KMS-11 (cell line): ENCODE measurements at regions not wholly inside any gene's neighbourhood (a gene's known extent, or its start where the extent isn't known, plus 50 kb on each side); places are given as distances from the start of the nearest gene placed in this dataset.

Experiments
- H2AFZ ChIP-seq: fragments of 200-600 bp; sonication (generic); 2 replicates; pipeline ENCODE4 v1.6.1; 2016; ENCODE audit warnings: antibody characterized with exemption, mixed run types, low read depth
- H3K27ac ChIP-seq: fragments of 200-600 bp; sonication (generic); 2 replicates; pipeline ENCODE4 v1.6.1; 2016; ENCODE audit warnings: mild to moderate bottlenecking, mixed run types
- H3K27me3 ChIP-seq: fragments of 200-600 bp; sonication (generic); 2 replicates; pipeline ENCODE4 v1.6.1; 2017; ENCODE audit warnings: mild to moderate bottlenecking, low read depth, mixed run types, moderate library complexity; ENCODE audit not compliant: insufficient read depth
- H3K36me3 ChIP-seq: fragments of 200-600 bp; sonication (generic); 2 replicates; pipeline ENCODE4 v1.6.1; 2017; ENCODE audit warnings: mild to moderate bottlenecking, mixed run types; ENCODE audit not compliant: insufficient read depth
- H3K4me1 ChIP-seq: fragments of 200-600 bp; sonication (generic); 2 replicates; pipeline ENCODE4 v1.6.1; 2016; ENCODE audit warnings: mild to moderate bottlenecking, low read depth, mixed run types; ENCODE audit not compliant: poor library complexity, severe bottlenecking
- H3K4me2 ChIP-seq: fragments of 200-600 bp; sonication (generic); 2 replicates; pipeline ENCODE4 v1.7.0; 2016; ENCODE audit warnings: mild to moderate bottlenecking, mixed run types
- H3K4me3 ChIP-seq: fragments of 200-600 bp; sonication (generic); IDR thresholded peaks from 2 replicates; pipeline ENCODE4 v1.6.1; 2017; ENCODE audit warnings: low read depth, low read length, mixed read lengths; ENCODE audit not compliant: insufficient read depth
- H3K79me2 ChIP-seq: fragments of 200-600 bp; sonication (generic); 2 replicates; pipeline ENCODE4 v1.6.1; 2016; ENCODE audit warnings: low read depth, mixed run types; ENCODE audit not compliant: insufficient read depth
- H3K9ac ChIP-seq: fragments of 200-600 bp; sonication (generic); 2 replicates; pipeline ENCODE4 v1.6.1; 2016; ENCODE audit warnings: mild to moderate bottlenecking, mixed run types
- H4K20me1 ChIP-seq: fragments of 200-600 bp; sonication (generic); 2 replicates; pipeline ENCODE4 v1.6.1; 2016; ENCODE audit warnings: mild to moderate bottlenecking, mixed run types; ENCODE audit not compliant: insufficient read depth
- TF ChIP-seq, protein P1 (sequence below): fragments of 200-600 bp; sonication (generic); conservative IDR thresholded peaks from 2 replicates; pipeline ENCODE4 v1.6.1; 2017; ENCODE audit warnings: low read depth, mild to moderate bottlenecking, antibody characterized with exemption, low read length, moderate library complexity, mixed read lengths

DNA sequence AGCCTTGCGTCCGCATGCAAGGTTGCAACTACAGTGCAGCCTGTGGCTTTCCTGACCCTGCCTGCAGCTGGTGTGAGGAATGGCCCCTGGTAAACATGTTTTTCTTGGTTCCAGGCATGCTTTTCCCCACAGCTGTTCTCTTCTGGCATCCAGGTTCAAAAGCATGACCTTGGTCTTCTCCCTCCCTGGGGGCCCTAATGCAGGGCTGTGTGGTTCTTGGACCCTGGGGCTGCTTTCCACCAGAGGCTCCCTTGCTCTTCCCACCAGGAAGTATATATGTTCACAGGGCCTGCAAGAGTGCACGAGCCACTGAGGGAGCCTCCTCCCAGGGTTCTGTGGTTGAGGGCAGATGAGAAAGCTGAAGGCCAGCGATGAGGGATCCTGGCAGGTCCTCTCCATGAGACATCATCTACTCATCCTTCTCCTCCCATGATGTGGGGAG, 125.9 kb downstream of the BCL2L11 start:
- no peak overlapping the region for H3K9ac ChIP-seq
- H3K4me1 ChIP-seq, result no peaks in the 10 kb centered on the region
- no peaks in the 10 kb centered on the region for H3K36me3 ChIP-seq
- H3K4me3 ChIP-seq, result no peak overlapping the region
- H2AFZ ChIP-seq, result no peak overlapping the region
- H3K4me2 ChIP-seq, result no peak overlapping the region
- TF ChIP-seq, protein P1, sequence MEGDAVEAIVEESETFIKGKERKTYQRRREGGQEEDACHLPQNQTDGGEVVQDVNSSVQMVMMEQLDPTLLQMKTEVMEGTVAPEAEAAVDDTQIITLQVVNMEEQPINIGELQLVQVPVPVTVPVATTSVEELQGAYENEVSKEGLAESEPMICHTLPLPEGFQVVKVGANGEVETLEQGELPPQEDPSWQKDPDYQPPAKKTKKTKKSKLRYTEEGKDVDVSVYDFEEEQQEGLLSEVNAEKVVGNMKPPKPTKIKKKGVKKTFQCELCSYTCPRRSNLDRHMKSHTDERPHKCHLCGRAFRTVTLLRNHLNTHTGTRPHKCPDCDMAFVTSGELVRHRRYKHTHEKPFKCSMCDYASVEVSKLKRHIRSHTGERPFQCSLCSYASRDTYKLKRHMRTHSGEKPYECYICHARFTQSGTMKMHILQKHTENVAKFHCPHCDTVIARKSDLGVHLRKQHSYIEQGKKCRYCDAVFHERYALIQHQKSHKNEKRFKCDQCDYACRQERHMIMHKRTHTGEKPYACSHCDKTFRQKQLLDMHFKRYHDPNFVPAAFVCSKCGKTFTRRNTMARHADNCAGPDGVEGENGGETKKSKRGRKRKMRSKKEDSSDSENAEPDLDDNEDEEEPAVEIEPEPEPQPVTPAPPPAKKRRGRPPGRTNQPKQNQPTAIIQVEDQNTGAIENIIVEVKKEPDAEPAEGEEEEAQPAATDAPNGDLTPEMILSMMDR, result no peak
- no peak overlapping the region for H3K27ac ChIP-seq
- no peaks in the 10 kb centered on the region for H4K20me1 ChIP-seq
- no peaks in the 10 kb centered on the region for H3K27me3 ChIP-seq
- no peaks in the 10 kb centered on the region for H3K79me2 ChIP-seq

DNA sequence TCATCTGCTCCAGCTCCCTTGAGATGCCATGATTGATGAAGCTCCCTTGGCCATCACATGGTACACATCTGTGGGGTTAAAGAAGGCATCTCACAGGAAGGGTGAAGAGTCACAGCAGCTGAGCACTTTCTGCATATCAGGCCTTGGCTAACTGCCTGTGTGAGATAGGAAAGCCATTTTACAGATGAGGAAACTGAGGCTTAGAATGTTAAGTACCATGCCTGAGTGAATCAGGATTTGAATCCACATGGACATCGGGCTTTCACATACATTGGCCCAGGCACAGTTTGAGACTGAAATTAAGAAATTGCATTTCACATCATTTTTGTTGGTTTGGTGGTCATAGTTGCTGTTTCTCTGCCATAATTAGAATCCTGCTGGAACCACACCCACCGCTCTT, 126.8 kb downstream of the BCL2L11 start:
- H3K4me3 ChIP-seq, result no peak overlapping the region
- no peaks in the 10 kb centered on the region for H3K27me3 ChIP-seq
- H3K79me2 ChIP-seq, result no peaks in the 10 kb centered on the region
- H2AFZ ChIP-seq, result no peak overlapping the region
- no peaks in the 10 kb centered on the region for H3K36me3 ChIP-seq
- H3K9ac ChIP-seq, result no peak overlapping the region
- no peak overlapping the region for H3K27ac ChIP-seq
- H4K20me1 ChIP-seq, result no peaks in the 10 kb centered on the region
- H3K4me1 ChIP-seq, result no peaks in the 10 kb centered on the region
- TF ChIP-seq, protein P1, result no peak
- H3K4me2 ChIP-seq, result no peak overlapping the region

DNA sequence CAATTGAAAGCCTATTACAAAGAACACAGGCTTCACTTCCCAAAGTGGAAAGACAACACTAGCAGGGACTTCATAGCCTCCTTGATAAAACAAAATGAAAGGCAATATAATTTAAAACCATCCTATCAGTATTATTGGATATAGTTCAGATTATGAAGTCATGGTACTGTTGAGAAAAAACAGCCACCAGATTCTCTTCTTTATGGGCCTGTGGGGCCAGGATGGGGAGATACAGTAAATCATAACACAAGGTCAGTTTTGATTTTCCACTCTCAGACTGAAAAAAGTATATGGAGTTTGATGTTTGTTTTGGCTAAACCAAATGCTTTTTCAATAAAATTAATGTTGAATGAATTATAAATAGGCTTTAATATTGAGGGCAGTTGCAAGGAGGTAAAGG, 129.1 kb downstream of the BCL2L11 start:
- Histone ChIP-seq H3K9ac (no peak overlapping the region), H3K36me3 (no peaks in the 10 kb centered on the region), H3K4me3 (no peak overlapping the region), H3K27ac (no peak overlapping the region), H3K4me2 (no peak overlapping the region), H3K79me2 (no peaks in the 10 kb centered on the region), H3K27me3 (no peaks in the 10 kb centered on the region), H4K20me1 (no peaks in the 10 kb centered on the region), H2AFZ (no peak overlapping the region), H3K4me1 (no peaks in the 10 kb centered on the region)
- TF ChIP-seq, protein P1, result no peak

DNA sequence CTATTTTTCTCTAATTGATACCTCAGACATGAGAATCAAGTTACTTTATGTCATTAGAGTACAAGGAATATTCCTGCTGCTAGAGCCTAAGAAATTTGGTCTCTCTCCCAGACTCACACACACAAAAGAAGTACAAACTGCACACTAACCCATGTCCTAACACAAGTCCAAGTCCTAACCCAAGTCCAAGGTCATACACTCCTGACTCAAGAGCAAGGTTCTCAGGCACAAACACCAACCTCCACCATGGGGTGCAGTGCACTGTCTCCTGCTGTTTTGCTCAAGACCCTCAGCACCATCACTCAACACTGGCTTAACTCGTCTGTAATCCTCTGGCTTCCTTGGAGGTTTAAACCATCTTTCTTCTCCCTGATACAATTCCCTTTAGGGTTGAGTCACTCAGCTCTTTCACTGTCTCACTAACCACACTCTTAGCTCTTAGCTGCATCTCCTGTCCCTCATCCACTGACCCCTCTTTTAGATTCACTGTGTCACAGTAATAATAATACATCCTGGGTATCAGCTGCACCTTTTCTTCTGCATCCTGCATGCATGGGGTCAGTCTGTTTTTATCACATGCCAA, 129.8 kb downstream of the BCL2L11 start:
- H3K27me3 ChIP-seq, result no peaks in the 10 kb centered on the region
- H3K4me2 ChIP-seq, result no peak overlapping the region
- TF ChIP-seq, protein P1, result no peak
- no peaks in the 10 kb centered on the region for H3K79me2 ChIP-seq
- H3K4me3 ChIP-seq, result no peak overlapping the region
- no peak overlapping the region for H3K9ac ChIP-seq
- no peak overlapping the region for H3K27ac ChIP-seq
- H3K4me1 ChIP-seq, result no peaks in the 10 kb centered on the region
- H2AFZ ChIP-seq, result no peak overlapping the region
- no peaks in the 10 kb centered on the region for H3K36me3 ChIP-seq
- no peaks in the 10 kb centered on the region for H4K20me1 ChIP-seq
